ENCODE measurements at regions not wholly inside any gene's neighbourhood (a gene's known extent, or its start where the extent isn't known, plus 50 kb on each side); places are given as distances from the start of the nearest gene placed in this dataset.

DNA sequence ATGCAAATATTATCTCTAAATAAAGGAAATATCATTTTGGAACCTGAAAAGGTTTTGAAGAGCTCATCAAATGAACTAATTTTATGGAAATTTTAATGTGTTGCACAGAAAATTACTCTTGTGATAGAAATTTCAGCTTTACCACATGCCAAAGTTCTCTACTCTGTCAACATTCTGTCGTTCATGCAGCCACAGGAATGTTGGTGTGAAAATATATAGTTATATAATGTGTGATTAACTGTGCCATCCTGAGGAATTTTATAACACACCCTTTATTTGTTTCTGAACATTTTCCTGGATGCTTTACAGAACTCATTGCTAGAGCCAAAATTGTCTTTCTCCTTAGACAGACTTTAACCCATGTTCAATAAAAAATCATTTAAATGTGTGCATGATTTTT lies 202.5 kb upstream of the SLC8A1 start:
- no peaks in the 10 kb centered on the region for H3K36me3 Mint-ChIP-seq (ENCODE audit: insufficient read depth, unreplicated experiment)
- H3K27ac Mint-ChIP-seq (ENCODE audit: unreplicated experiment) = no peak overlapping the region
- no peaks in the 10 kb centered on the region for H3K4me1 Mint-ChIP-seq (ENCODE audit: low read depth, unreplicated experiment)
- DNase-seq = no peak
- TF ChIP-seq, protein P1, sequence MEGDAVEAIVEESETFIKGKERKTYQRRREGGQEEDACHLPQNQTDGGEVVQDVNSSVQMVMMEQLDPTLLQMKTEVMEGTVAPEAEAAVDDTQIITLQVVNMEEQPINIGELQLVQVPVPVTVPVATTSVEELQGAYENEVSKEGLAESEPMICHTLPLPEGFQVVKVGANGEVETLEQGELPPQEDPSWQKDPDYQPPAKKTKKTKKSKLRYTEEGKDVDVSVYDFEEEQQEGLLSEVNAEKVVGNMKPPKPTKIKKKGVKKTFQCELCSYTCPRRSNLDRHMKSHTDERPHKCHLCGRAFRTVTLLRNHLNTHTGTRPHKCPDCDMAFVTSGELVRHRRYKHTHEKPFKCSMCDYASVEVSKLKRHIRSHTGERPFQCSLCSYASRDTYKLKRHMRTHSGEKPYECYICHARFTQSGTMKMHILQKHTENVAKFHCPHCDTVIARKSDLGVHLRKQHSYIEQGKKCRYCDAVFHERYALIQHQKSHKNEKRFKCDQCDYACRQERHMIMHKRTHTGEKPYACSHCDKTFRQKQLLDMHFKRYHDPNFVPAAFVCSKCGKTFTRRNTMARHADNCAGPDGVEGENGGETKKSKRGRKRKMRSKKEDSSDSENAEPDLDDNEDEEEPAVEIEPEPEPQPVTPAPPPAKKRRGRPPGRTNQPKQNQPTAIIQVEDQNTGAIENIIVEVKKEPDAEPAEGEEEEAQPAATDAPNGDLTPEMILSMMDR (IDR thresholded peaks at IDR 0.05; ENCODE audit: insufficient read depth in 1 of 2, low read depth in 1 of 2, low read length in 1 of 2, severe bottlenecking in 1 of 2, unreplicated experiment in 1 of 2) = no peak
- H3K9me3 Mint-ChIP-seq (ENCODE audit: unreplicated experiment) = no peaks in the 10 kb centered on the region
- ChIA-PET CTCF (no interaction called here), POLR2A (no interaction called here)
- Histone ChIP-seq H3K36me3 (ENCODE audit: control insufficient read depth, insufficient read depth, low read length) (no peaks in the 10 kb centered on the region), H3K4me3 (ENCODE audit: low read depth, low read length) (no peak overlapping the region), H3K27me3 (replicated peaks; ENCODE audit: control insufficient read depth, insufficient read depth, low read length) (no peaks in the 10 kb centered on the region), H3K4me1 (no peaks in the 10 kb centered on the region), H3K9me3 (no peaks in the 10 kb centered on the region)
- peaks cover 2% of the 10 kb centered on the region for H3K27me3 Mint-ChIP-seq (ENCODE audit: insufficient read depth, unreplicated experiment)
- no peak overlapping the region for H3K4me3 Mint-ChIP-seq (ENCODE audit: unreplicated experiment)
- intact Hi-C loops (cut with micrococcal nuclease; ENCODE audit: unreplicated experiment) = no loop called here
- BruUV-seq (replicated peaks) = no TSS peak

DNA sequence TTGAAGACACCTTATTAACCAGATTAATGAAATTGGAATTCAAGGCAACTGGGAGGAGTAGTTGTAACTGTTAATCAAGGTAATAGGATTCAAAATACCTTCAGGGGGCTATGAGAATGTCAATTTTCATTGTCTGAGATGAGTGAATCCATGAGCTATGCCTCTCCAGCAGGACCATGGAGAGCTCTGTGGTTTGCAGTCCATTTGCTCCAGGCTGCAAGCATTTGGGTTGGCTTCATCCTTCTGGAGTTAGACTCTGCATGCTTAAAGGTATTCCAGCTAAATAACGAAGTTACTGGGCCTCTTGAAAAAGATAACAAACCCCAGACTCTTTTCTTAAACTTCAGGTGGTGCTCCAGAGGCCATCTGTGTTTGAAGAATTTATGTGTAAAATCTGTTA lies 207.1 kb upstream of the SLC8A1 start:
- Mint-ChIP-seq H3K27me3 (ENCODE audit: insufficient read depth, unreplicated experiment) (peaks cover 2% of the 10 kb centered on the region), H3K4me1 (ENCODE audit: low read depth, unreplicated experiment) (no peaks in the 10 kb centered on the region), H3K36me3 (ENCODE audit: insufficient read depth, unreplicated experiment) (no peaks in the 10 kb centered on the region), H3K4me3 (ENCODE audit: unreplicated experiment) (no peak overlapping the region), H3K9me3 (ENCODE audit: unreplicated experiment) (no peaks in the 10 kb centered on the region), H3K27ac (ENCODE audit: unreplicated experiment) (no peak overlapping the region)
- TF ChIP-seq, protein P1 (IDR thresholded peaks at IDR 0.05; ENCODE audit: insufficient read depth in 1 of 2, low read depth in 1 of 2, low read length in 1 of 2, severe bottlenecking in 1 of 2, unreplicated experiment in 1 of 2) = no peak
- POLR2A ChIA-PET = no interaction called here
- Histone ChIP-seq H3K4me3 (ENCODE audit: low read depth, low read length) (no peak overlapping the region), H3K4me1 (no peaks in the 10 kb centered on the region), H3K36me3 (ENCODE audit: control insufficient read depth, insufficient read depth, low read length) (no peaks in the 10 kb centered on the region), H3K9me3 (no peaks in the 10 kb centered on the region), H3K27me3 (replicated peaks; ENCODE audit: control insufficient read depth, insufficient read depth, low read length) (no peaks in the 10 kb centered on the region)
- intact Hi-C loops (cut with micrococcal nuclease; ENCODE audit: unreplicated experiment) = no loop called here
- BruUV-seq (replicated peaks) = no TSS peak
- CTCF ChIA-PET = no interaction called here
- no peak for DNase-seq

DNA sequence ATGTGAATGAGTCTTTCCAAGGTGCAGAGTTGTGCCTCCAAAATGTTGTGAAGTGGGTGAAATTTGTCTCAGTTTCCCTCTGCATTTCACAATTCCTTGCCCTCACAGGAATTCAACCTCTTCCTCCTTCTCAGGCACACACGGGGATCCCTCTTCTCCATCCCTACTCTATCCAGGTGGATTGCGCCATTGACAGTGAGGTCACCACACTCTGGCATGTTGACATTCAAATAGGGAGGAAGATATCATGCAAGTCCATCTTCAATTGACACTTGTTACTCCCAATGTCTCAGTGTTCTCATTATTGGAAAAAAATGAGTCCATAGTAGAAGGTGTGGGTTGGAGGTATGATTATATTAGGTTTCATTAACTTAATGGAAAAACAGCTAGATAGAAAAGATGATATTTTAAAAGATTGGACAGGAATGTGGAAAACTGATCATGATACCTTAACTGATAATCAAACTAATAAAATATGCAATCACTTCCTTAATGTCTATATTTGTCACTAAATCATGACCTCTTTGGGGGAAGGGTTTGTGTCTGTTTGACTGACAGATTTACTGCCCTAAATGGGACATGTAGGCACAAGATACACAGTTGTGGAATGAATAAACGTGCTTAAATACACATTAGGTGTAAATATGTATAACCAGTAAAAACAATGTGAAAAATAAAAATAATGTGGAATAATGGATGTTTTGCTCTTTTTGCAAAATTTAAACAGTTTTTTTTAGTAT lies 213.8 kb upstream of the SLC8A1 start:
- Histone ChIP-seq H3K9me3 (no peaks in the 10 kb centered on the region), H3K4me3 (ENCODE audit: low read depth, low read length) (no peak overlapping the region), H3K36me3 (ENCODE audit: control insufficient read depth, insufficient read depth, low read length) (no peaks in the 10 kb centered on the region), H3K4me1 (no peaks in the 10 kb centered on the region), H3K27me3 (replicated peaks; ENCODE audit: control insufficient read depth, insufficient read depth, low read length) (no peaks in the 10 kb centered on the region)
- Mint-ChIP-seq H3K27ac (ENCODE audit: unreplicated experiment) (no peak overlapping the region), H3K4me1 (ENCODE audit: low read depth, unreplicated experiment) (no peaks in the 10 kb centered on the region), H3K27me3 (ENCODE audit: insufficient read depth, unreplicated experiment) (peaks cover 3% of the 10 kb centered on the region), H3K4me3 (ENCODE audit: unreplicated experiment) (no peak overlapping the region), H3K36me3 (ENCODE audit: insufficient read depth, unreplicated experiment) (no peaks in the 10 kb centered on the region), H3K9me3 (ENCODE audit: unreplicated experiment) (no peaks in the 10 kb centered on the region)
- ChIA-PET POLR2A (no interaction called here), CTCF (no interaction called here)
- intact Hi-C loops (cut with micrococcal nuclease; ENCODE audit: unreplicated experiment) = no loop called here
- no TSS peak for BruUV-seq (replicated peaks)
- no peak for DNase-seq
- TF ChIP-seq, protein P1 (IDR thresholded peaks at IDR 0.05; ENCODE audit: insufficient read depth in 1 of 2, low read depth in 1 of 2, low read length in 1 of 2, severe bottlenecking in 1 of 2, unreplicated experiment in 1 of 2) = no peak
